ENCODE measurements at regions not wholly inside any gene's neighbourhood (a gene's known extent, or its start where the extent isn't known, plus 50 kb on each side); places are given as distances from the start of the nearest gene placed in this dataset.

DNA sequence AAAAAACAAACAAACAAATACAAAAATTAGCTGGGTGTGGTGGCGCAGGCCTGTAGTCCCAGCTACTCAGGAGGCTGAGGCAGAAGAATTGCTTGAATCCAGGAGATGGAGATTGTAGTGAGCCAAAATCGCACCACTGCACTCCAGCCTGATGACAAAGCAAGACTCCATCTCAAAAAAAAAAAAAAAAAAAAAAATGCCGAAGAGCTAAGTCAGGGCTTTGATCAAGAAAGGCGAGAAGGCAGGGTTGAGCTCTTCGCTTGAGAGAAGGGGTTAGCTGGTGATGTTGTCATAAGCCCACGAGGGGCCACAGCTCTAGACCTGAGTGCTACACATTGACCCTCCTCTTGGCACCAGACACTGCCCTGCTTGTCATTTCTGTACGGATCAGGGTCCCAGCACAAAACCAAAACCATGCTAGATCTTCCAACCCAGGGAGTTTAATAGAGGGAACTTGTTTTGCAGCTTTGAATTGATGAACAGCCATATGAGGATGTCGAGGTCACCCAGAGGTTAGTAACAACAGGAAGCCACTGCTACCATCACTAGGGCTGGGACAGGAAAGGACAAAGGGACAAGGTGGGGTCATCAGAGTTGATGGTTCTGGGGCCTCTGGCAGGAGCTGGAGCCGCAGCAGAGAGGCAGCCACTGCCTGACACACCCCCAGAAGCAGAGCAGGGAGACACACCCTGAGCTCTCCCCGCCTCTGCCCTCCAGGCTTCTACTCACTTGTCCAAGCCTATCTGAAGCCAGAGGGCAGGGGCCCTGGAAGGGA lies 122.7 kb downstream of the SNX5 start (continued):
- TF ChIP-seq, protein P1, sequence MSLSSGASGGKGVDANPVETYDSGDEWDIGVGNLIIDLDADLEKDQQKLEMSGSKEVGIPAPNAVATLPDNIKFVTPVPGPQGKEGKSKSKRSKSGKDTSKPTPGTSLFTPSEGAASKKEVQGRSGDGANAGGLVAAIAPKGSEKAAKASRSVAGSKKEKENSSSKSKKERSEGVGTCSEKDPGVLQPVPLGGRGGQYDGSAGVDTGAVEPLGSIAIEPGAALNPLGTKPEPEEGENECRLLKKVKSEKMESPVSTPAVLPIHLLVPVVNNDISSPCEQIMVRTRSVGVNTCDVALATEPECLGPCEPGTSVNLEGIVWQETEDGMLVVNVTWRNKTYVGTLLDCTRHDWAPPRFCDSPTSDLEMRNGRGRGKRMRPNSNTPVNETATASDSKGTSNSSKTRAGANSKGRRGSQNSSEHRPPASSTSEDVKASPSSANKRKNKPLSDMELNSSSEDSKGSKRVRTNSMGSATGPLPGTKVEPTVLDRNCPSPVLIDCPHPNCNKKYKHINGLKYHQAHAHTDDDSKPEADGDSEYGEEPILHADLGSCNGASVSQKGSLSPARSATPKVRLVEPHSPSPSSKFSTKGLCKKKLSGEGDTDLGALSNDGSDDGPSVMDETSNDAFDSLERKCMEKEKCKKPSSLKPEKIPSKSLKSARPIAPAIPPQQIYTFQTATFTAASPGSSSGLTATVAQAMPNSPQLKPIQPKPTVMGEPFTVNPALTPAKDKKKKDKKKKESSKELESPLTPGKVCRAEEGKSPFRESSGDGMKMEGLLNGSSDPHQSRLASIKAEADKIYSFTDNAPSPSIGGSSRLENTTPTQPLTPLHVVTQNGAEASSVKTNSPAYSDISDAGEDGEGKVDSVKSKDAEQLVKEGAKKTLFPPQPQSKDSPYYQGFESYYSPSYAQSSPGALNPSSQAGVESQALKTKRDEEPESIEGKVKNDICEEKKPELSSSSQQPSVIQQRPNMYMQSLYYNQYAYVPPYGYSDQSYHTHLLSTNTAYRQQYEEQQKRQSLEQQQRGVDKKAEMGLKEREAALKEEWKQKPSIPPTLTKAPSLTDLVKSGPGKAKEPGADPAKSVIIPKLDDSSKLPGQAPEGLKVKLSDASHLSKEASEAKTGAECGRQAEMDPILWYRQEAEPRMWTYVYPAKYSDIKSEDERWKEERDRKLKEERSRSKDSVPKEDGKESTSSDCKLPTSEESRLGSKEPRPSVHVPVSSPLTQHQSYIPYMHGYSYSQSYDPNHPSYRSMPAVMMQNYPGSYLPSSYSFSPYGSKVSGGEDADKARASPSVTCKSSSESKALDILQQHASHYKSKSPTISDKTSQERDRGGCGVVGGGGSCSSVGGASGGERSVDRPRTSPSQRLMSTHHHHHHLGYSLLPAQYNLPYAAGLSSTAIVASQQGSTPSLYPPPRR (CRISPR knock-in tag; IDR thresholded peaks at IDR 0.05; ENCODE audit: borderline replicate concordance), result peak; percentile 78
- no peak for TF ChIP-seq AGO1 (IDR thresholded peaks at IDR 0.05; ENCODE audit: low read depth, low read length, poor library complexity, severe bottlenecking)
- TF ChIP-seq, protein P2, sequence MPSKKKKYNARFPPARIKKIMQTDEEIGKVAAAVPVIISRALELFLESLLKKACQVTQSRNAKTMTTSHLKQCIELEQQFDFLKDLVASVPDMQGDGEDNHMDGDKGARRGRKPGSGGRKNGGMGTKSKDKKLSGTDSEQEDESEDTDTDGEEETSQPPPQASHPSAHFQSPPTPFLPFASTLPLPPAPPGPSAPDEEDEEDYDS (CRISPR knock-in tag; IDR thresholded peaks at IDR 0.05), result peak; percentile 51; the same call in 1 of the 2 replicates
- TF ChIP-seq TOE1 (CRISPR knock-in tag; IDR thresholded peaks at IDR 0.05), result no peak
- 0 out of 2 replicates have a peak, but pooled peaks have one; percentile 37 for TF ChIP-seq ZNF510 (CRISPR knock-in tag; IDR thresholded peaks at IDR 0.05; ENCODE audit: low read depth)
- TF ChIP-seq, protein P3, sequence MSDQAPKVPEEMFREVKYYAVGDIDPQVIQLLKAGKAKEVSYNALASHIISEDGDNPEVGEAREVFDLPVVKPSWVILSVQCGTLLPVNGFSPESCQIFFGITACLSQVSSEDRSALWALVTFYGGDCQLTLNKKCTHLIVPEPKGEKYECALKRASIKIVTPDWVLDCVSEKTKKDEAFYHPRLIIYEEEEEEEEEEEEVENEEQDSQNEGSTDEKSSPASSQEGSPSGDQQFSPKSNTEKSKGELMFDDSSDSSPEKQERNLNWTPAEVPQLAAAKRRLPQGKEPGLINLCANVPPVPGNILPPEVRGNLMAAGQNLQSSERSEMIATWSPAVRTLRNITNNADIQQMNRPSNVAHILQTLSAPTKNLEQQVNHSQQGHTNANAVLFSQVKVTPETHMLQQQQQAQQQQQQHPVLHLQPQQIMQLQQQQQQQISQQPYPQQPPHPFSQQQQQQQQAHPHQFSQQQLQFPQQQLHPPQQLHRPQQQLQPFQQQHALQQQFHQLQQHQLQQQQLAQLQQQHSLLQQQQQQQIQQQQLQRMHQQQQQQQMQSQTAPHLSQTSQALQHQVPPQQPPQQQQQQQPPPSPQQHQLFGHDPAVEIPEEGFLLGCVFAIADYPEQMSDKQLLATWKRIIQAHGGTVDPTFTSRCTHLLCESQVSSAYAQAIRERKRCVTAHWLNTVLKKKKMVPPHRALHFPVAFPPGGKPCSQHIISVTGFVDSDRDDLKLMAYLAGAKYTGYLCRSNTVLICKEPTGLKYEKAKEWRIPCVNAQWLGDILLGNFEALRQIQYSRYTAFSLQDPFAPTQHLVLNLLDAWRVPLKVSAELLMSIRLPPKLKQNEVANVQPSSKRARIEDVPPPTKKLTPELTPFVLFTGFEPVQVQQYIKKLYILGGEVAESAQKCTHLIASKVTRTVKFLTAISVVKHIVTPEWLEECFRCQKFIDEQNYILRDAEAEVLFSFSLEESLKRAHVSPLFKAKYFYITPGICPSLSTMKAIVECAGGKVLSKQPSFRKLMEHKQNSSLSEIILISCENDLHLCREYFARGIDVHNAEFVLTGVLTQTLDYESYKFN (CRISPR knock-in tag; conservative IDR thresholded peaks at IDR 0.05), result peak; percentile 55
- no peak for TF ChIP-seq FOXC1 (CRISPR knock-in tag; IDR thresholded peaks at IDR 0.05; ENCODE audit: borderline replicate concordance)
- TF ChIP-seq, protein P4, sequence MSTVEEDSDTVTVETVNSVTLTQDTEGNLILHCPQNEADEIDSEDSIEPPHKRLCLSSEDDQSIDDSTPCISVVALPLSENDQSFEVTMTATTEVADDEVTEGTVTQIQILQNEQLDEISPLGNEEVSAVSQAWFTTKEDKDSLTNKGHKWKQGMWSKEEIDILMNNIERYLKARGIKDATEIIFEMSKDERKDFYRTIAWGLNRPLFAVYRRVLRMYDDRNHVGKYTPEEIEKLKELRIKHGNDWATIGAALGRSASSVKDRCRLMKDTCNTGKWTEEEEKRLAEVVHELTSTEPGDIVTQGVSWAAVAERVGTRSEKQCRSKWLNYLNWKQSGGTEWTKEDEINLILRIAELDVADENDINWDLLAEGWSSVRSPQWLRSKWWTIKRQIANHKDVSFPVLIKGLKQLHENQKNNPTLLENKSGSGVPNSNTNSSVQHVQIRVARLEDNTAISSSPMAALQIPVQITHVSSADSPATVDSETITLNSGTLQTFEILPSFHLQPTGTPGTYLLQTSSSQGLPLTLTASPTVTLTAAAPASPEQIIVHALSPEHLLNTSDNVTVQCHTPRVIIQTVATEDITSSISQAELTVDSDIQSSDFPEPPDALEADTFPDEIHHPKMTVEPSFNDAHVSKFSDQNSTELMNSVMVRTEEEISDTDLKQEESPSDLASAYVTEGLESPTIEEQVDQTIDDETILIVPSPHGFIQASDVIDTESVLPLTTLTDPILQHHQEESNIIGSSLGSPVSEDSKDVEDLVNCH (CRISPR knock-in tag; IDR thresholded peaks at IDR 0.05), result 0 out of 2 replicates have a peak, but pooled peaks have one; percentile 46
- TF ChIP-seq, protein P5, sequence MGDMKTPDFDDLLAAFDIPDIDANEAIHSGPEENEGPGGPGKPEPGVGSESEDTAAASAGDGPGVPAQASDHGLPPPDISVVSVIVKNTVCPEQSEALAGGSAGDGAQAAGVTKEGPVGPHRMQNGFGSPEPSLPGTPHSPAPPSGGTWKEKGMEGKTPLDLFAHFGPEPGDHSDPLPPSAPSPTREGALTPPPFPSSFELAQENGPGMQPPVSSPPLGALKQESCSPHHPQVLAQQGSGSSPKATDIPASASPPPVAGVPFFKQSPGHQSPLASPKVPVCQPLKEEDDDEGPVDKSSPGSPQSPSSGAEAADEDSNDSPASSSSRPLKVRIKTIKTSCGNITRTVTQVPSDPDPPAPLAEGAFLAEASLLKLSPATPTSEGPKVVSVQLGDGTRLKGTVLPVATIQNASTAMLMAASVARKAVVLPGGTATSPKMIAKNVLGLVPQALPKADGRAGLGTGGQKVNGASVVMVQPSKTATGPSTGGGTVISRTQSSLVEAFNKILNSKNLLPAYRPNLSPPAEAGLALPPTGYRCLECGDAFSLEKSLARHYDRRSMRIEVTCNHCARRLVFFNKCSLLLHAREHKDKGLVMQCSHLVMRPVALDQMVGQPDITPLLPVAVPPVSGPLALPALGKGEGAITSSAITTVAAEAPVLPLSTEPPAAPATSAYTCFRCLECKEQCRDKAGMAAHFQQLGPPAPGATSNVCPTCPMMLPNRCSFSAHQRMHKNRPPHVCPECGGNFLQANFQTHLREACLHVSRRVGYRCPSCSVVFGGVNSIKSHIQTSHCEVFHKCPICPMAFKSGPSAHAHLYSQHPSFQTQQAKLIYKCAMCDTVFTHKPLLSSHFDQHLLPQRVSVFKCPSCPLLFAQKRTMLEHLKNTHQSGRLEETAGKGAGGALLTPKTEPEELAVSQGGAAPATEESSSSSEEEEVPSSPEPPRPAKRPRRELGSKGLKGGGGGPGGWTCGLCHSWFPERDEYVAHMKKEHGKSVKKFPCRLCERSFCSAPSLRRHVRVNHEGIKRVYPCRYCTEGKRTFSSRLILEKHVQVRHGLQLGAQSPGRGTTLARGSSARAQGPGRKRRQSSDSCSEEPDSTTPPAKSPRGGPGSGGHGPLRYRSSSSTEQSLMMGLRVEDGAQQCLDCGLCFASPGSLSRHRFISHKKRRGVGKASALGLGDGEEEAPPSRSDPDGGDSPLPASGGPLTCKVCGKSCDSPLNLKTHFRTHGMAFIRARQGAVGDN (CRISPR knock-in tag; IDR thresholded peaks at IDR 0.05), result peak; percentile 75
- TF ChIP-seq ZSCAN25 (CRISPR knock-in tag; IDR thresholded peaks at IDR 0.05), result peak; percentile 65
- TF ChIP-seq MAX (IDR thresholded peaks at IDR 0.05), result peak; percentile 14; the same call in 1 of the 2 replicates

All from HepG2 (cell line).